GM23248 (cell line): ENCODE measurements at regions not wholly inside any gene's neighbourhood (a gene's known extent, or its start where the extent isn't known, plus 50 kb on each side); places are given as distances from the start of the nearest gene placed in this dataset.
"Not testable (repeated sequence)": the region's sequence is repeated elsewhere in the genome, so short reads cannot be mapped to it uniquely, and the experiment has no call there.

Experiments used
- DNase-seq: peaks from one replicate; pipeline ENCODE4 v3.0.0-alpha.2; 2015
- H2AFZ ChIP-seq: fragments of 200-600 bp; sonication (generic); 2 replicates; pipeline ENCODE4 v1.6.1; 2016; ENCODE audit warnings: antibody characterized with exemption
- H3F3A ChIP-seq: fragments of 200-600 bp; sonication (generic); 2 replicates; pipeline ENCODE4 v1.6.1; 2016; ENCODE audit warnings: mild to moderate bottlenecking, antibody characterized with exemption, mixed run types; ENCODE audit not compliant: insufficient read depth
- H3K27ac ChIP-seq: fragments of 200-600 bp; sonication (generic); 2 replicates; pipeline ENCODE4 v1.5.1; 2016; ENCODE audit warnings: mild to moderate bottlenecking
- H3K27me3 ChIP-seq: fragments of 200-600 bp; sonication (generic); replicated peaks from 2 replicates; pipeline ENCODE4 v1.6.1; 2016; ENCODE audit warnings: mild to moderate bottlenecking; ENCODE audit not compliant: insufficient read depth
- H3K36me3 ChIP-seq: fragments of 200-600 bp; sonication (generic); 2 replicates; pipeline ENCODE4 v1.6.1; 2016; ENCODE audit warnings: low read depth, mild to moderate bottlenecking
- H3K4me1 ChIP-seq: fragments of 200-600 bp; sonication (generic); 2 replicates; pipeline ENCODE4 v1.6.1; 2016; ENCODE audit warnings: mild to moderate bottlenecking; ENCODE audit not compliant: insufficient read depth
- H3K4me2 ChIP-seq: fragments of 200-600 bp; sonication (generic); one replicate; pipeline ENCODE4 v1.6.1; 2016; ENCODE audit warnings: mild to moderate bottlenecking; ENCODE audit not compliant: unreplicated experiment
- H3K4me3 ChIP-seq: fragments of 200-600 bp; sonication (generic); 2 replicates; pipeline ENCODE4 v1.5.1; 2016; ENCODE audit warnings: mild to moderate bottlenecking
- H3K79me2 ChIP-seq: fragments of 200-600 bp; sonication (generic); 2 replicates; pipeline ENCODE4 v1.6.1; 2016; ENCODE audit warnings: mild to moderate bottlenecking; ENCODE audit not compliant: insufficient read depth
- H3K9ac ChIP-seq: fragments of 200-600 bp; sonication (generic); 2 replicates; pipeline ENCODE4 v1.6.1; 2016; ENCODE audit warnings: mild to moderate bottlenecking
- H3K9me2 ChIP-seq: fragments of 200-600 bp; sonication (generic); 2 replicates; pipeline ENCODE4 v1.6.1; 2016; ENCODE audit warnings: mixed run types, mild to moderate bottlenecking, moderate library complexity; ENCODE audit not compliant: insufficient read depth
- H3K9me3 ChIP-seq: fragments of 200-600 bp; sonication (generic); one replicate; pipeline ENCODE4 v1.6.1; 2017; ENCODE audit warnings: low read depth
- H4K20me1 ChIP-seq: fragments of 200-600 bp; sonication (generic); 2 replicates; pipeline ENCODE4 v1.6.0; 2016; ENCODE audit not compliant: insufficient read depth
- WGBS, 2 experiments: methylation state at CpG; one replicate each; pipeline ENCODE4 v1.1.6; 2015 to 2017; ENCODE audit warnings: low lambda C conversion rate in 2 of 2, low coverage in 1 of 2; ENCODE audit errors: missing lambda C conversion rate in 2 of 2; 5-methylcytosine and 5-hydroxymethylcytosine counted together
- in situ Hi-C: fragments of 300-500 bp; cut with MboI; formaldehyde crosslinking; loops from 2 replicates; pipeline ENCODE4 v1.15.0; 2020

DNA sequence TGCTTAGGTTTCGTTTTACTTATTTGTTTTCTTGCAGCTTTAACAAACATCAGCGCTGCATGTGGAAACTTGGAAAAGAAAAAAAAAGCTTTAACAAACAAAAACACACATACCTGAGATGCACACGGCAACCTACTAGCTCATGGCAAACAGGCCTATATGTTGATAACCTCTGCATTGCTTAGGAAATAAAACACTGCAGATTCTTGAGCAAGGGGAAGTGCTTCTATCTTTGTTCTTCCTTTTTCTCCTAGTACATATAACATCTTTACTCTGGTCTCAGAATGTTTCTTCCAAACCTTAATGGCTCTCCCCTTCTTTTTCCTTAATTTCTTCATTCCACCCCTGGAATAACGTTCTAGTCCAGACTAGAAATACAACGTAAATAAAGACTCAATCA lies 142.9 kb upstream of the NBPF9 start:
- H3K27ac ChIP-seq, H4K20me1 ChIP-seq, H3K9me2 ChIP-seq, H3K4me3 ChIP-seq, in situ Hi-C loops, H3F3A ChIP-seq, H3K27me3 ChIP-seq, H3K4me2 ChIP-seq, H3K79me2 ChIP-seq, H3K36me3 ChIP-seq, H2AFZ ChIP-seq, DNase-seq, H3K9me3 ChIP-seq, H3K9ac ChIP-seq, H3K4me1 ChIP-seq: not testable (repeated sequence)
- WGBS, 2 experiments: no CpG with 5 or more reads among the region's 5 CpGs

DNA sequence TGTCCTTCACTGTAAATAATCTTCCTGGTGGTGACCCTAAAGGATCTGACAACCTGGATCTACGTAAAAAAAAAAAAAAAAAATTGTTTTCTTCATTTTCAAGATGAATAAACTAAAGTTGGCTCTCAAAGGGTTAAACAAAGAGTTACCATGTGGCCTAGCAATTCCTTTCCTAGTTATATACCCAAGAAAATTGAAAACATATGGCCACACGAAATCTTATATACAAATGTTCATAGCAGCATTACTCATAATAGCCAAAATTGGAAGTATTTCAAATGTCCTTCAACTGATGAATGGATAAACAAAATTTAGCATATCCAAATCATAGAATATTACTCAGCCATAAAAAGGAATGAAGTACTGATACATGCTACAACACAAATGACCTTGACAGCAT lies 145.3 kb upstream of the NBPF9 start:
- WGBS, 2 experiments: 92 to 100% methylated on average over 1 of the region's 2 CpGs
- DNase-seq, H3K27me3 ChIP-seq, H2AFZ ChIP-seq, H3K4me2 ChIP-seq, in situ Hi-C loops, H4K20me1 ChIP-seq, H3F3A ChIP-seq, H3K4me1 ChIP-seq, H3K9me3 ChIP-seq, H3K36me3 ChIP-seq, H3K9me2 ChIP-seq, H3K9ac ChIP-seq, H3K27ac ChIP-seq, H3K4me3 ChIP-seq, H3K79me2 ChIP-seq: not testable (repeated sequence)

DNA sequence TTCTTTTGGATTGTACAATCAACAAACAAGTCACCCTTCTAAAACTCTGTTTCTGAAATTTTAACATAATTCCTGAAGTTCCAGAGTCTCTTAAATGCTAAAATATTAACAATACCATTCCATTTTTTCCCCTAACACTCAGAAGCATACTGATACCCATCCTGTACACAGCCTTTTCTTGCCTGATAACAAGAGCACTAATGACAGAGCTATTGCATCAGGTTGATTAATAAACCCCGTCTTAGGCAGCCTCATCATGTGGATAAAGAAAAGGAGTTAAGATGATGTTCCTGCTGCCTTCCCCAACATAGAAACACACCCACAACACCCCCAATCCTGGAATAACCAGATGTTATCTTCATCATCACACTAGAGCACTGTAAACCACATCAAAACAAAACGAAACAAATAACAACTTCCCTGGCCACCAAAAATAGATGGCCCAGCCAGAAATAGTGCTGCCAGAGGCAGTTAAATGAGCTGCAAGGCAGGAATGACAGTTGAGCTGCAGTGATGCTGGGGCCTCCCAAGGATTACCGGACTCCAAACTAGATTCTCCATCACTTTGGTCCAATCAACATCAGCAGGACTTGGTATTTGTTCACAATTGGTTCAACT lies 146.6 kb upstream of the NBPF9 start:
- H3K9me3 ChIP-seq, H2AFZ ChIP-seq, H3K79me2 ChIP-seq, H3K4me1 ChIP-seq, in situ Hi-C loops, H3K9me2 ChIP-seq, DNase-seq, H3K9ac ChIP-seq, H3K27me3 ChIP-seq, H3K4me2 ChIP-seq, H3F3A ChIP-seq, H3K36me3 ChIP-seq, H4K20me1 ChIP-seq, H3K27ac ChIP-seq, H3K4me3 ChIP-seq: not testable (repeated sequence)
- 0% methylated on average over 1 of the region's 3 CpGs; no CpG with 5 or more reads in 1 of the 2 experiments for WGBS, 2 experiments

DNA sequence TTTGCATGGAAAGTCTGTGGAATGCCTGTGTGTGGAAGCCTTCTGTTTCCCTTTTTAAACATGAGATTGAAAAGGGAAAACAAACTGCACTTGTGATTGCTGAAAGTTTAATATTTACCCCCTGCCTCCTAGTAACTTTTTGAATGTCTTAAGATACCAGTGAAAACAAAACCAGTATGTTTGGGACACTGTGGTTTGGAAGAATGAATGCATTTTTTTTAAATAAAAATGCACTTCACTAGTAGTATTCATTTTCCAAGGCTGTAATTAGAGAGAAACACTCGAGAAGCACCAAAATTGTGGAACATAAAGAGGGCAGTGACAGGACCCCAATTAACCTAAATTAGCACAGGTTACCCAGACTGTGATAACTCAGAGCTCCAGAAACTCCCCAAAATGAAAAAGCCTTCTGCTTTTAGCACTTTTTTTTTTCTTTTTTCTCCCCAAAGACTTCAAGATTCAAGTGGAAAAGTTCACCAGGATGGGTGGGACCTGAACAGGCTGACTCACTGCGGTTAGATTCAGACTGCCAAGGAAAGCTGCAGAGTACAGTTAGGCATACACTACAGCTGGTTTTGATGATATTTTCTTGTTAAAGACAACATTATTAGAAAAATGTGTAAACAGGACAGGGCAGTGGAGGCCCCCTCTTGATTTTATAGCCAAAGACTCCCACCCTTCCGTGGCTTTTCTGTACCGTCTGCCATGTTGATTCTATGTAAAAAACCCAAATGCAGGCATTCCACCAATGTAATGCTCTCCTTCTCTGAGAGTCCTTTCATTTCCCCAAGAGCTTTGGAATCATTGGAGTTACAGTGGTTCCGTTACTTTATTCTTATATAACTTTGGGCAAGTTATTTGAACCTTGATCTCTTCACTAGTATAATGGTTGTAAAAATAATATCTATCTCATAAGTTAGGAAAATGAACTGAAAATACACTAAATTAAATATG lies 151.8 kb upstream of the NBPF9 start:
- in situ Hi-C loops, H3K4me3 ChIP-seq, H3K4me1 ChIP-seq, H3K4me2 ChIP-seq, H2AFZ ChIP-seq, H4K20me1 ChIP-seq, DNase-seq, H3K36me3 ChIP-seq, H3K9me3 ChIP-seq, H3K9me2 ChIP-seq, H3K9ac ChIP-seq, H3K79me2 ChIP-seq, H3F3A ChIP-seq, H3K27me3 ChIP-seq: not testable (repeated sequence)
- 0% methylated on average over 1 of the region's 5 CpGs for WGBS, 2 experiments
- H3K27ac ChIP-seq: peak overlapping the region; percentile 59

DNA sequence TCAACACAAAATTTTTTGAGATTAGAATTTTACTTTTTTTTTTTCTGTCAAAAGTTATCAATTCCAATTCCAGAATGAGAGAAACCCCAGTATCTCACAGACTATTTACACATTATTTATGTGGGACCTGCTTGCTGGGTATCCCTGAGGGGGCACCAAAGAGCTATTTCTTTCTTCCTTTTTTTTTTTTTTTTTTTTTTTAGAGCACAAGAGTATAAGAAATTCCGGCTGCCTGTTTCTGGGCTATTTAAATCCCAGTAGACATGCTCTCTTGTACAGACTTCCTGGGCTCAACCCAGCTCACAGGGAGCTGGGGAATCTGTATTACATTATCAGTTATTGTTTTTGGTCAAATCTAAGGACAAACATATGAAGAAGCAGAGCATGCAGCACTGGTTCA lies 156.9 kb upstream of the NBPF9 start:
- in situ Hi-C loops, H3K27me3 ChIP-seq, H4K20me1 ChIP-seq, DNase-seq, H3K9me3 ChIP-seq, H3K9ac ChIP-seq, H3K4me2 ChIP-seq, H2AFZ ChIP-seq, H3K4me3 ChIP-seq, H3K4me1 ChIP-seq, H3K79me2 ChIP-seq, H3F3A ChIP-seq, H3K36me3 ChIP-seq, H3K9me2 ChIP-seq: not testable (repeated sequence)
- H3K27ac ChIP-seq: peak overlapping the region; percentile 73
- WGBS, 2 experiments: 43% methylated on average over 1 of the region's 1 CpG; no CpG with 5 or more reads in 1 of the 2 experiments

DNA sequence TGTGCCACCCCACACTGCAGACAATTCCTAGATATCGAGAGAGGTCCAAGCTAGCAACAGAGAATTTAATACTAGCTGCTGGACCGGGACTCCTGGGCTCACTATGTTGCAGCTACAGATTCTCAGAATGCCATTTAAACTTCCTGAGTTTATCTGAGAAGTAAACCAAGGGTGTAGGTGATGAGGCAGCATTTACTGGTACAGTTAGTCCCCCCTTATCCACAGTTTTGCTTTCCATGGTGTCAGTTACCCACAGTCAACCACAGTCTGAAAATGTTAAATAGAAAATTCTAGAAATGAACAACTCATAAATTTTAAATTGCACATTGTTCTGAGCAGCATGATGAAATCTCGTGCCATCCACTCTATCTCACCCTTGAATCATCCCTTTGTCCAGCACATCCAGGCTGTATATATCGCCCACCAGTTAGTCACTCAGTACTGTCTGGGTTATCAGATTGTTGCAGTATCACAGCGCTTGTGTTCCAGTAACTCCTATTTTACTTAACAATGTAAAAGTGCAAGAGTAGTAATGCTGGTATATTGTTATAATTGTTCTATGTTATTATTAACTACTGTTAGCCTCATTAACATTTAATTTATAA lies 157.5 kb upstream of the NBPF9 start:
- H3K9me2 ChIP-seq, H3K79me2 ChIP-seq, H3K4me1 ChIP-seq, H3K9me3 ChIP-seq, H3K4me3 ChIP-seq, H2AFZ ChIP-seq, in situ Hi-C loops, H3K36me3 ChIP-seq, H3F3A ChIP-seq, H3K4me2 ChIP-seq, H4K20me1 ChIP-seq, H3K9ac ChIP-seq, DNase-seq, H3K27me3 ChIP-seq: not testable (repeated sequence)
- peak overlapping the region; percentile 73 for H3K27ac ChIP-seq
- 5% methylated on average over 2 of the region's 5 CpGs; no CpG with 5 or more reads in 1 of the 2 experiments for WGBS, 2 experiments

DNA sequence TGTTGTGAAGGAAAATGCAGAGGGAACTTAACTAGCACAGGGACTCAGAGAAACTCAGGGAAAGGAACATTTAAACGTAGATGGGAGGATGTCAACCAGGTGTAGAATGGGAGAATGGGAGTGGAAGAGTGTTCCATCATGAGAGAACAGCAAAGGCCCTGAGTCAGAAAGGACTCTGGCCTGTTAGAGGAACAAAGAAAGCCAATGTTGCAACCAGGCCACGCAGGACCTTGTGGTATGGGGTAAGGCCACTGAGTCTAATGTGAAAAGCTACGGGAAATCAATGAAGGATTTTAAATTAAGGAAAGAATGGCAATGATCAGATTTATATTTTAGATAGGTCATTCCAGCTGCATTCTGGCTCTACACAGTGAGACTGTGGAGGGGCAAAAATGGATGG lies 163.9 kb upstream of the NBPF9 start:
- H2AFZ ChIP-seq, H3K4me1 ChIP-seq, H3K79me2 ChIP-seq, H3F3A ChIP-seq, H3K27ac ChIP-seq, H3K27me3 ChIP-seq, H3K4me2 ChIP-seq, H3K9me2 ChIP-seq, H3K9ac ChIP-seq, H3K9me3 ChIP-seq, DNase-seq, H4K20me1 ChIP-seq, H3K4me3 ChIP-seq, in situ Hi-C loops, H3K36me3 ChIP-seq: not testable (repeated sequence)
- no CpG with 5 or more reads among the region's 3 CpGs for WGBS, 2 experiments
